Thyroid gland (tissue), 4 donors: ENCODE measurements at regions not wholly inside any gene's neighbourhood (a gene's known extent, or its start where the extent isn't known, plus 50 kb on each side); places are given as distances from the start of the nearest gene placed in this dataset.

Source experiments
- CTCF ChIP-seq, 6 experiments: fragments of 200-600 bp in 3 of 6; fragments of 450-650 bp in 3 of 6; sonication (generic) in 3 of 6; IDR thresholded peaks; one replicate each; pipeline ENCODE4 v1.5.1; 2016 to 2019; ENCODE audit warnings: antibody characterized with exemption in 6 of 6, mild to moderate bottlenecking in 2 of 6, inconsistent platforms in 1 of 6, moderate library complexity in 1 of 6
- POLR2A ChIP-seq, 2 donors: fragments of 450-650 bp; IDR thresholded peaks; one replicate each; pipeline ENCODE4 v1.6.1; 2017; ENCODE audit warnings: antibody characterized with exemption in 2 of 2, mild to moderate bottlenecking in 2 of 2, moderate library complexity in 1 of 2

GRCh38 chr15:70153921-70154717 lies 56.4 kb upstream of the TLE3 start:
- TF ChIP-seq CTCF (IDR thresholded peaks at IDR 0.05) (no peak), POLR2A (IDR thresholded peaks at IDR 0.05) (no peak)
